GOT3 (cell line): ENCODE measurements at regions not wholly inside any gene's neighbourhood (a gene's known extent, or its start where the extent isn't known, plus 50 kb on each side); places are given as distances from the start of the nearest gene placed in this dataset.
A peak's percentile ranks its signal among the peaks of the same experiment; 100 is the strongest.
"Not testable (repeated sequence)": the region's sequence is repeated elsewhere in the genome, so short reads cannot be mapped to it uniquely, and the experiment has no call there.

Source experiments
- DNase-seq: peaks from one replicate; lab custom pipeline; 2025; ENCODE audit warnings: mixed read lengths; lab: John Stamatoyannopoulos, UW

DNA sequence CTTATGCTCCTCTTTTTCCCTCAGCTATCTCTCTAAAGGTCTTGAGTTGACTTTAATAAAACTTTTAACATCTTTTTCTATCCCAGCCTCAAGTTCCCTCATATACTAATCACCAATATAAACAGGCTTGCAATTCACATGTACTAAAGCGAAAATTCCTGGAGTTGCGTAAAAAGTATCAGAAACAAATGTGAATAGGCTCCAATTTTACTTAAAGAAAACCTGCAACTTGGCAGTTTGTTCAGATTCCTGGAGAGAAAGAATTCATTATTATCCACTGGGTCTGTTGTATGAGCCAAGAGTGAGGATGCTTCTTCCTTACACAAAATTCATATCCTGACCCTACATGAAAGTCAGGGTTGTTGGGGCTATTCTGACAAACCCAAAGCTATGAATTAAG lies 384.2 kb downstream of the DTWD2 start:
- DNase-seq = no peak

DNA sequence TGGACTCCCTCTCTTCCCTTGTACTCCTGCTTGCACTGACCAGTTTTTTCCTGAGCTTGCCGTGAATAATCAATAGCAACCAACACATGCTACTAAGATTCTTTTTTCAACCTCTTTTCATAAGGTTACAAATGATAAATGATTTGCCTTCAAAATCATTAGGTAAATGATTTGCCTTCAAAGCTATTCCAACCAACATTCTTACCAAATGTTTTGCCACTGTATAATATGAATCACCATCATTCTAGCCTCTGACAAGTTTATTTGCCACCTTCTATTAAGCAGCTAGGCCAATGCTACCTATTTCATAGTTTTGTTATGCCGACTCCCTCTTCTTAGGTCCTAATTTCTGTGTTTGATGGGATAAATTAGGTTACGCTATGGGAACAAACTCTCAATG lies 385.1 kb downstream of the DTWD2 start:
- no peak for DNase-seq

DNA sequence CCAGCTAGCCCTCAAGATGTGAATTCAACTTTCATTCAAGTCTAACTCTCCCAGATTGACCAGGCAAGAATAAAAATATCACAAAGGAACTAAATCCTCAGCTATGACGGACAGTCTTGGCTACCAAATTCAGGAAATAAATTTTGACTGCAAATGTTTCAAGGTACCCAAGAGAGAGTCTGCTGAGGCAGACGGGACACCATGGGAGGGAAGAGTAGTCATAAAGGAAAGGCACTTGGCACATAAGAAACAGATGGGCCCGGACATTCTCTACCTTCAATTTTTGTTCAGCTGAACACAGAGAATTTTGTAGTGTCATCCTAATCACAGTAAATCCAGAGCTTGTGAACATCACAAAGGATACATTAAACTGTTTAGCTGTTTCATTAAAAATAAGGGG lies 390.0 kb downstream of the DTWD2 start:
- DNase-seq = no peak

DNA sequence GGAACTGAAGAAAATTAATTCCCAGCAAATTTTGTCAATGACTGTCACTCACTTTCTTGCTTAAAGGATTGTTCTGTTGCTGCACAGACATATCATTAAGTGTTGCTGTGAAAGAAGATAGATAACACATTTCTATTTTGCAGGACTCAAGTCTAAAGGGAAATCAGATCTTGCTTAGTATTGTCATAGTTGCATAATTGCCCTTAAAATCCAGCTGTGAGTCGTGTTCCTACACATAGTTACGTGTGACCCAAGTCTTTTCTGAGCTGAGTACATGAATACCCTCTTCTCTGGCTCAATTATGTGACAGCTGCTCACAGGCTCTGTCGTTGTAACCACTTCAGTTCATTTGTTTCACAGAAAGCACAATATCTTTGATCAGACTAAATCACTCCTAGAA lies 390.8 kb downstream of the DTWD2 start:
- no peak for DNase-seq

DNA sequence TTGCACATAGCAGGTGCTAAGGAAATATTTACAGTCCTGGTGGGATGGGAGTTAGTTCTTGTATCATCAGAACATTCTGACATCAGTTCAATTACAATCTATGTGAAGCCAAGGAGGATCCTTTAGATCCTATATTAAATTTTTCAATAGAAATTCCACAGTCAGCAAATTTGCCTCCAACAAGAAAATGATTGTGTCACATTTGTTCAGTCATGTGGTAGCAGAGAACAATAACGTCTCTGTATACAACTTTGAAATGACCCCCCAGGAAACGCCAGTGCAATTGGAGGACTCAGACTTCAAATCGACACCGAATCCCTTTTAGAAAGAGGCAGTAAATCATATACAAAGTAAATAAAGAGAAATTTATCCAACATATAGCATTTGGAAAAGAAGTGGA lies 392.1 kb downstream of the DTWD2 start:
- DNase-seq = no peak

DNA sequence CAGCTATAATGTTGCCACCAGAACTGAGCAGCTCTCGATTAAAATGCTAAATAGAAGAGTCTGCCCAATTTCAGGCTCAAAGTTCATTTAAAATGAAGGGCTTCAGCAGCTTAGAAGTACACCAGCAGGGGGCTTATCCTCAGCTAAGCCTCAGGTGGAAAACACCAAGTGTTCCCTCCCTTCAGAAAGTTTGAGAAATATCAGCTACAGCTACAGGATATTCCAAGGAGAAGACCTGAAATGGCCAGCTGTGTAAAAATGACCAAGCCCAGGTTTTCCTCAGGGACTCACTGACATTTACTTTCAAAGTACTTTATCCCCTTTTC lies 395.4 kb downstream of the DTWD2 start:
- no peak for DNase-seq

DNA sequence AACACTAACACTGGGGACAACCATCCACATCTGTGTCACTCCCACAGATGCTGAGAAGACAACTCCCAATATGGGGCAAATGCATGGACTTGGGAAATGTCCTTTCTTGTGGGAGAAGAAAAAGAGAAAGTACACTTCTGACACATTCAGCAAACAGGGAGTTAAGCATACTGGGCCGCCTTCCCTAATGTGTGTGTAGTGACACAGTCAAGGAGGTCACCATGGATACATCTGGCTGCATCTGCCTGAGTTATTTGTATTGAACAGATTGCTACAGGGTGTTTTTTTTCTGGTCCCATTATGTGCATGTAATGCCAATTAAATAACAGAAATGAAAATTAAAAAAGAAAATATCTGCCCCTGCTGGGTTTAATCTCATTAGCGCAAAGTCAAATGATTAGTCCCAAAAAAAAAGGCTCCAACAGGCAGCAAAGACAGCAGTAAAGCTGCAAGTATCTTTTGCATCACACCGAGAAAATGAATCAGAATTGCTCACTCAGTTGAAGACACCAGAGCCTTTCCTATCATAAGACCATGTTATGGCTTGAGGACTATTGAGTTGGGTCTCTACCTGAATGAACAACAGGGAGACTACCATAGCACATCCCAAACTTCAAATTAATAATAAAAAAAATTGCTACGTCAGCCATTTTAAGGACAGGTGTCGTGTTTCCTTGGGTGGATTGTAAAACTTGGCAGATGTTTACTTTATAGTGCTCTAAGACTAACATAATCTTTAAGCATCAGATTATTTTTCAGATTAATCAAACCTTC lies 395.9 kb downstream of the DTWD2 start:
- DNase-seq = no peak

DNA sequence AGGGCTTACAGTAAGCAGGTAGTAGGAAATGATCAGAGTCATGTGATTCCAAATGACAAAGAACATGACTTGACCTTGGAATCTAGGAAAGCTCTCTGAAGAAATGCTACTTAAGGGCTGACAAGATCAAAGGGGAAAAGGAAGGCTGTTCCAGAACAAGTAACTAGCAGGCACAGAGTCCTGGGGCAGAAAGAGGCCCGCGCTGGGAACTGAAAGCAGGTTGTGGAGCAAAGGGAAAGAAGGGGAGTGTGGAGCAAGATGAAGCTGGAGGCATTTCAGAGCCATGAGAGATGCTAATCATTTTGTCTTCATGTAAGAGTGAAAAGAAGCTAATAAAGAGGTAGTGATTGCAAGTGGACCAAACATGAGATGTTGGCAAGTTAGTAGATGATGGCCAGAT lies 397.5 kb downstream of the DTWD2 start:
- DNase-seq = no peak

DNA sequence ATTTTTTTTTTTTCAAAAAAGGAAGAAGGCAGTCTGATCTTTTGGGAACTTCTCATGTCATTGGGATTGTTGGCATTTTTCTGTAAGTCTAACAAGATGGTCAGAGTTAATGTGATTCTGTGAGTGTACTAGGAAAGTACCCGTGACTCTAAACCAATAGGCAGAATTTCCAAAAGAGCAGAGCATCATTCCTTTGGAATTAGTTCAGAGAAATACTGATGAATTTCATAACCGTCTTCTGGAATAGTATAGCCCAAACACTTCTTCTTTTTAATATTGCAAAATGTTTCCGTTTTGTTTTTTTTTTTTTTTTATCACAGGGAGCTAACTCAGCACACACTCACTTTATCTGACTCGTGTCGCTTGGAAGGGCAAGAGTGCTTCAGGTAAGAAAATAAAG lies 407.4 kb downstream of the DTWD2 start:
- DNase-seq = no peak

DNA sequence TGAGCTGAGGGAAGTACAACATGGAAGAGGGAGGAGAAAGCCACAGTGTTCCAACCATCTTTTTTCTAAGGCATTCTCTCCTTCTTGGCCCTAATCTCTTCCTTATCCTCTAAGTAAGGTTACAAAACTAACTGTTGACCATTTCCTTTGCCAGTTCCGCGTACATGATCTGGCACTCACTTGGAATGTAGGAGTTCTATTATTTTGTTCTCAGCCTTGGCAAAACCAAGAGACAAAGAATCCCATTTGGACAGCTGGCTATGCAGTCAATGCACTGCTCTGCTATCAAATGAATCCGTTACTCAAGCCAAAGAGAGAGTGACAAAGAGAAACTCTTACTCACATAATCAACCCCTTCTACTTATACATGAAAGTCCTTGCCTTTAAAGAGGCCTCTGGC lies 410.3 kb downstream of the DTWD2 start:
- DNase-seq = no peak

DNA sequence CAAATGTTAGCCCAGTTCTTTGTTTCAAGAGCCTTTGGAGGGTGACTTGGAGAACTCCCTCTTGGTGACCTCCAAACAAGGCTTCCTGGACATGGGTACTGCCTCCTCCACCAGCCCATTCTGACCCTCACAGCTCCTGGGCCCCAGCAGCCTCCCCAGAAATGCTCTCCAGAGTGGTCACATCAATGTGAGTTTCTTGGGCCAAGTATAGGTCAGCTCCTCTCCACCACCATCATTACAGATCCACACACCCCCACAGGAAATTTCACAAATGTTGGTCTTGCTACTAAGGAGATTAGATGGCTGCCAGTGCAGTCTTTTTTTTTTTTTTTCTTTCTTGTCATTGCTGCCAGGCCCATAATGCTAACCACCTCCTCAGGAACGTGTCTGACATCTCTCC lies 410.7 kb downstream of the DTWD2 start:
- DNase-seq = no peak

DNA sequence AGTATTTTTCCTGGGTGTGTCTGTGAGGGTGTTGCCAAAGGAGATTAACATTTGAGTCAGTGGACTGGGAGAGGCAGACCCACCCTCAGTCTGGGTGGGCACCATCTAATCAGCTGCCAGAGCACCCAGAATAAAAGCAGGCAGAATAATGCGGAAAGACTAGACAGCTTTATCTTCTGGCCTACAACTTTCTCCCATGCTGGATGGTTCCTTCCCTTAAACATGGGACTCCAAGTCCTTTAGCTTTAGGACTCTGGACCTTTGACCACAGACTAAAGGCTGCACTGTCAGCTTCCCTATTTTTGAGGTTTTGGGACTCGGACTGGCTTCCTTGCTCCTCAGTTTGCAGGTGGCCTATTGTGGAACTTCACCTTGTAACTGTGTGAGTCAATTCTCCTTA lies 418.1 kb downstream of the DTWD2 start:
- not testable (repeated sequence) for DNase-seq

DNA sequence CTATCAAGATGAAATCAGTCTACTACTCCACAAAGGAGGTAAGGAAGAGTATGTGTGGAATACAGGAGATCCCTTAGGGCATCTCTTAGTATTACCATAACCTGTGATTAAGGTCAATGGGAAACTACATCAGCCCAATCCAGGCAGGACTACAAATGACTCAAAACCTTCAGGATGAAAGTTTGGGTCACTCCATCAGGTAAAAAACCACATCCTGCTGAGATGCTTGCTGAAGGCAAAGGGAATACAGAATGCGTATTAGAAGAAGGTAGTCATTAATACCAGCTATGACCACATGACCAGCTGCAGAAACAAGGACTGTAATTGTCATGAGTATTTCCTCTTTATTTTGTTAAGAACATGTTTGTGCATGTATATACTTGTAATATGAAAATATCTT lies 418.8 kb downstream of the DTWD2 start:
- not testable (repeated sequence) for DNase-seq

DNA sequence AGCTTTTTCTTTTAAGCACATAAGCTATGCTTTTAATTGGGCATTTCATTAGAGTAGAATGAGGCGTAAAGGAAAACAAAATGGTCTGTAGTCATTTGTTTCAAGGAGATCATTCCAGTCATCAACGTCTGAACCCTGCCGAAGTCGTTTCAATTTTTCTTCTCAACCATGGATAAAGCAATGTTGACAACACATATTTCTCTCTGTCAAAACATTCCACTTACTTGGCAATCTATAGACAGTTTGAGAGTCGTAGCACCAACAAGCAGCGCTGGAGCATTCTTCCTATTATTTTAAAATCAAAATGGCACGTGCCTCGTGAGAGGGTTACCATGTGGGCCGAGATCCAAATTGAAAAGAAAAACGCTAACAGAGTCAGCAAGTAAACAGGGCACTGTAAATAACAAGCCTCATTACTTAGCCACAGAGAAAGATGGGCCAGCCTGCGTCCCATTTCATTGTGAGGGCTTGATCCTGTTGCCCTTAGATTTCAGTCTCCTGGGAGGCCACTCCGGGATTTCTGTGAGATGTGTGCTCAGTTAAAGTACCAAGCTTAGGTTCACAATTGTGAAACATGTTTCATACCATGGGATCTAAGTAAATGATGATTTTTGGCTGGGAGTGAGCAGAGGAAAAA lies 422.9 kb downstream of the DTWD2 start:
- DNase-seq = no peak

DNA sequence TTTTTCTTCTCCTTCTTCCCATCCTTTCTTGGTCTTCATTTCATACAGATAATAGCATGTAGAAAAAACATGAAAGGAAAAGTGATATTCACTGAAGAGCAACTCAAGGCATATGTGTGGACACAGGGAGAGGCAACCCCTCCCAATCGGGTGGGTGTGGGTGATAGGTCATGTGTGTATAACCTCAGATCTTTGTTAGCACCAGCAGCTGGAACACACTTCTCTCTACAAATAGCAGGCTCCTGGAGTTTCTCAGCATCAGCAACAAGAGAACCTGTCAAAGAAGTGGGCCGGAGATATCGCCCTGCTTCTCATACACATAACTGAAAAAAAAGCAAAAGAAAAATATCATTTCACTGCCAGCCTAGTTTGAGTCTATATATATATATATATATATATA lies 426.4 kb downstream of the DTWD2 start:
- no peak for DNase-seq

DNA sequence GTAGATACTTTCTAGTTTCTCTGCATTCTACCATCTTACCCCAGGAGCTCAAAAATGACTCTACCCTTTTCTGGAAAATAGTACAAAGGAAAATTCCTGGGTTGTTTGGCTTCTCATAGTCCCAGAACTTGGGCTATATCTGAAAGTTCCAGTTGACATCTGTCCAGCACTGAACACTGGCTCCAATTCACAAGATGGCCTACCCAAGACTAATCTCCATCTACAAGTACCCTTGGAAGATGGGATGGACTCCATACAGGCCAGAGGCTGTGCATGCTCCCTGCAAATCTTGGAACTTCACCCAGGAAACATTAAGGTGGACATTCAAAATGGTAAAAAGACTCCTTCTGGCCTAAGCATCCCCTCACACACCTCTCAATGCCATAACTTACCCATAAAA lies 427.1 kb downstream of the DTWD2 start:
- no peak for DNase-seq

DNA sequence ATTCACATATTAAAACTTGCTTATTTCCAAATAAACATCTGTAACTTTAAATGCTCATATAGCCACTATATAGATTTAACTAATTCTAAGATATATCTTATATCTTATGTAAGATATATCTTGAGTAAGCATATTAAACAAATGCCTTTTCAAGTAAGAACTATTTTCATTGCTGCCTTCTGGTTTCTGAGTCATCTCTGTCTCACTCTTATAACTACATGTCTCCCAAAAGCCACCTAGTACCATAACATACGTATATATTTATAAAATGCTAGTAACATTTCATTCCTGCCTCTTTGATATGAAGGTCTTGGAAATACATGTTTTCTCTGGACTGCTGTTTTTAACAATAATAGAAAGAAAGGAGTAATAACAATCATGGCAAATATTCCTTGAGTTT lies 429.5 kb downstream of the DTWD2 start:
- DNase-seq = no peak

DNA sequence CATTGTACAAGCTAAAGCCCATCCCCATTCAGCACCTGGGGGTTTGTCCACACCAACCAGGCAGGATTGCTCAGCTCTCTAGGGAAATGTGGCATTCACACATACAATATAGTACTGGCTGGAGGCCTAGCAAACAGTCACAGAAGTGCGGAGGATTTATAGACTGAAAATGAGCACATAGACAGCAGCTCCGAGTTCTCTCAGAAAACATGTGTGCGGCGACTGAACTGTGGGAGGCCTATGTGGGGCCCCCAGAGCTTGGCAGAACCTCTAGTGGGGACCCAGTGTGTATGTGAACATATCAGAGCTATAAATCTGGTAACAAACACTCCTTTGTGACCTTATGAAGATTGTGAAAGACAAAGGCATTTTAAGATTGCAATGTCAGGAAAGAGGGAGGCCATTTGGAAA lies 431.1 kb downstream of the DTWD2 start:
- DNase-seq = no peak

DNA sequence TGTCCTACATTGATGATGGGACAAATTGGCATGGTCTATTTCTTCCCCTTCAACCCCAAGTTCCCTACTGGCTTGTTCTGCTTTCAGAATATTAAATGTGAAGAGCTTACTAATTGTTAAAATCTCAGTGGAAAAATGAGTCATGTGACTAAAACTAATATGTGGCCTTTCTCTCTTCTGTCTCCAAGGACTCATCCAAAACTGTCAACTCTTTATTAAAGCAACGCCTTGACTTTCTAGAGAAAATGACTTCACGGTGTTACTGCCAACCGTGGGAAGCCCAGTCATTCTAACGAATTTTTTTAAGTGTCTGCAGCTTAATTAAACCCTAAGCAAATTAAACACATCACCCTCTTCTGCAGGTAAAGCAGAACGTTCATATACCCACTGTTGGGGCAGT lies 431.6 kb downstream of the DTWD2 start:
- no peak for DNase-seq

DNA sequence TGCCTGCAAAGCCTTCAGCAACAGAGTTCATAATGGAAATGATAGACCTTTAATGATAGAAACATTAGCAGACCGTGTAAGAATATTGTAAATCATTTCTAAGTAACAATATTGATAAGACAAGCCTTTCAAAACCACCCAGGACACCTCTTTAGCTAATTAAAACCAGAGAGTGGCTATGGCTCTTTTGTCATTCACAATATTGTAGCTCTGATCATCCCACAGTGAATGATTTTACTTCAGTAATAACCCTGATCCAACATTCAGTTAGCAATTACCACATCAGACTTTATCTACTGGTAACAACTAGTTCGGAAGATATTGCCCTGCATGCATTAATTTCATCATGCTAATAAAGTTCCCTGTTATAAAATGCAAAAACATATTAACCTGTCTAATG lies 432.6 kb downstream of the DTWD2 start:
- no peak for DNase-seq

DNA sequence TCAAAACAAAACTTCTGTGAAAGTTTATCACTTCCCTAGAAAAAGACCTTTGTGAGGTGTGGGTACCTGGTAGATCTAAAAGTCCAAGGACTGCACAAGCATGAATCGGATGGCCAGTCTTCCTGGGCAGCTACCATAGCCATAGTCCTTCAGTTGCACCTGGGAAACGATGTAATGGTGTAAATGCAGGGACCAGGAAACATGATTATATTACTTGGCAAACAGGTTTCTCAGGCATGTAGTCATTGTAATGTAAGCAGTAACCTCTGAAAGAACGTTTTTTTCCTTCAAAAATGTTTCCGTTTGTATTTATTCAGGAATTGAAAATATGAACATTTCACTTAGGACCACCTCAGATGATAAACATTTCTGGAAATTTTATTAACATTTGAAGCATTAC lies 433.4 kb downstream of the DTWD2 start:
- DNase-seq = no peak

DNA sequence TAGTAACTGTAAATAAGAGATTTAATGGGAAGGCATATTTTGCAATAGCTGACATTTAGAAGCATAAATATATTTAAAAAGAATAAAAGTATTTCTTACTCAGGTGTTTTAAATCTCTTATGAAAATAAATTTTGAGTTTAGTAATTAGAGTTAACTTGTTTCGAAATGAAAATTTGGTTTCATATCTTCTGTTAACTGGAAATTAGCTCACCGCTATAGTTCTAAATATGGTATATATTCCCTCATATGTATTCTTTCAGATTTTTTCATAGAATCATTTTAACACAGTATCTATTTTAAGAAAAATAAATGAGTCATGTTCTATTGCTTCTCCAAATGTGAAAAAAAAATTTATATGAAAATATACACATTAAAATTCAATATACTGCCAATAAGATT lies 434.1 kb downstream of the DTWD2 start:
- no peak for DNase-seq

DNA sequence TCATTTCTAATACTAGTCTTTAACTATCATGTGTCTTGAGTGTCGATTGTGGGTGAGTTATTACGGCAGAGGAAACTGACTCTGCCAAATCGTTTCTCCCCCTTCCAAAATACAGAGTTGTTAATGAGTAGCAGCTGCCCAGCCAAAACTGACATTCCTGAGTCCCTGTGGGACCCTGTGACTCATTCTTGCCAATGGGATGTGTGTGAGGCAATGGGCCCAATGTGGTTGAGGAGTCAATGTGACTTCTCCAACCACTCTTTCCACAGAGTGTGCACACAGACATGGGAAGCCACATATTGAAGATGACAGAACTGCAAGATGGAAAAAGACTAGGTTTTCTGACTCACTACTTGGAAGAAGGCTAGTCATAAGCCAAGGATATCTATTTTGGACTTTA lies 434.7 kb downstream of the DTWD2 start:
- DNase-seq = peak; percentile 82

DNA sequence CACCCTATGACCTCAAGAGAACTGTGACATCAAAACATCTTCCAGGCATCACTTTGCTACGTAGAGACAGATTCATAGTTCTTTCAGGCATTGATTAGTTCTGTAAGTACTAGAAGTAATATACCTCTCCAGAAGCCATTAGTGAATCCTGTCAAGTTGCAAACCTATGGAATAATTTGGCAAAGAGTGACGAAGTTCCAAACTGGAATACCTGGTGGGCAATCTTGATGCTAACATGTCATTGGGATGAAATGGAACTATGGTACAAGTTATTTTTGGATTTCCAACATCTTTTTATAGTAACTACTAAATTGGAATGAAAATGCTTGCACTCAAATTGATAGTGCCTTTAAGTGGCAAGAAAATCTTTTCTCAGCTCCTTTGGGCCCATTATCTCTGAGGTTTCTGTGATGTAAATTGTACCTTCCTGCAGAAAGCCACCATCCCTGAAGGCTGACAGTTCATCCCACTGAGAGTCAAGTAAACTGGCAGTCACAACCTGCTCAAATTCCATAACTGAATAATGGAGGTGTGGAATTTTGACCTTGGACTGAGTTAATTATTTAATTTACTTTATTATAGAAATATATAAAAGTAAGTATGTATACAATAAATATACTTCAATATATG lies 435.5 kb downstream of the DTWD2 start:
- DNase-seq = no peak
